A549 (cell line): ENCODE measurements at regions not wholly inside any gene's neighbourhood (a gene's known extent, or its start where the extent isn't known, plus 50 kb on each side); places are given as distances from the start of the nearest gene placed in this dataset.

Experiments
- ATAC-seq, 2 experiments: fragments of 200-7000 bp in 1 of 2; fragments of >200 bp in 1 of 2; cut with Nextera tagmentation in 1 of 2; cut with Tn5 transposase in 1 of 2; 3 replicates each; pipeline versions ENCODE4 v1.8.0 to v1.9.1; 2018 to 2020; ENCODE audit warnings: mild to moderate bottlenecking in 1 of 2, moderate library complexity in 1 of 2
- CTCF ChIA-PET: fragments of 300-600 bp; sonication (Branson Sonifier 250); formaldehyde crosslinking; extraction: SDS; loops from one replicate; lab custom pipeline; 2021; ENCODE audit warnings: antibody characterized with exemption, inconsistent platforms; lab: Yijun Ruan, JAX
- POLR2A ChIA-PET: fragments of 350-600 bp; formaldehyde crosslinking; extraction: SDS; loops from one replicate; lab custom pipeline; 2021; ENCODE audit warnings: antibody characterized with exemption, inconsistent platforms; lab: Yijun Ruan, JAX
- DNase-seq, 2 experiments: peaks; one replicate each; pipeline versions ENCODE4 v3.0.0 to v3.0.0-alpha.2; 2011 to 2016; ENCODE audit warnings: low read depth in 1 of 2, low spot score in 1 of 2
- FAIRE-seq: peaks from 2 replicates; lab custom pipeline; 2011; peaks lifted over from hg19 to GRCh38; lab: Jason Lieb, UNC
- H3K27ac ChIP-seq, 2 experiments: fragments of >200 bp; sonication (Bioruptor Twin); formaldehyde crosslinking; 3 replicates each; pipeline ENCODE4 v1.5.1; 2016 to 2017
- H3K4me1 ChIP-seq: fragments of >200 bp; sonication (Bioruptor Twin); formaldehyde crosslinking; 3 replicates; pipeline ENCODE4 v1.6.1; 2016
- H3K4me2 ChIP-seq: fragments of >200 bp; sonication (Bioruptor Twin); formaldehyde crosslinking; 3 replicates; pipeline ENCODE4 v1.6.1; 2016
- H3K4me3 ChIP-seq: fragments of >200 bp; sonication (Bioruptor Twin); formaldehyde crosslinking; 3 replicates; pipeline ENCODE4 v1.5.1; 2016
- H3K9me3 ChIP-seq: fragments of >200 bp; sonication (Bioruptor Twin); formaldehyde crosslinking; 3 replicates; pipeline ENCODE4 v1.6.1; 2016
- BHLHE40 ChIP-seq: IDR thresholded peaks from 2 replicates; pipeline ENCODE4 v1.6.1; 2012; ENCODE audit warnings: low read depth, low read length, inconsistent platforms
- CEBPB ChIP-seq, 2 experiments: fragments of >200 bp in 1 of 2; sonication (Bioruptor Twin) in 1 of 2; formaldehyde crosslinking in 1 of 2; IDR thresholded peaks; 2 replicates each; pipeline ENCODE4 v1.6.1; 2012 to 2016
- CHD2 ChIP-seq: fragments of 150-350 bp; IDR thresholded peaks from 2 replicates; pipeline ENCODE4 v1.6.1; 2014; ENCODE audit warnings: low read length; ENCODE audit not compliant: partially characterized antibody
- EHF ChIP-seq: fragments of 250-450 bp; sonication (Bioruptor Pico); IDR thresholded peaks from 2 replicates; pipeline ENCODE4 v1.5.0; 2020; ENCODE audit warnings: mild to moderate bottlenecking
- EHMT2 ChIP-seq: fragments of 200-600 bp; sonication (generic); IDR thresholded peaks from 2 replicates; pipeline ENCODE4 v1.6.1; 2016; ENCODE audit warnings: antibody characterized with exemption, low read depth, mild to moderate bottlenecking, moderate library complexity
- EP300 ChIP-seq, 2 experiments: fragments of >200 bp; sonication (Bioruptor Twin); formaldehyde crosslinking; IDR thresholded peaks; 2 replicates in 1 of 2; 3 replicates in 1 of 2; pipeline ENCODE4 v1.6.1; 2016 to 2017
- ESRRA ChIP-seq: fragments of 150-350 bp; IDR thresholded peaks from 2 replicates; pipeline ENCODE4 v1.6.1; 2014; ENCODE audit warnings: mild to moderate bottlenecking, low read length, borderline replicate concordance
- FOSB ChIP-seq: fragments of 250-450 bp; sonication (Bioruptor Pico); IDR thresholded peaks from 2 replicates; pipeline ENCODE4 v1.5.0; 2020; ENCODE audit warnings: mild to moderate bottlenecking, moderate library complexity
- FOSL2 ChIP-seq, 2 experiments: fragments of 450-650 bp in 1 of 2; fragments of >200 bp in 1 of 2; sonication (Bioruptor Twin) in 1 of 2; formaldehyde crosslinking; IDR thresholded peaks; 2 replicates each; pipeline versions ENCODE4 v1.5.0 to v1.6.1; 2016 to 2020; ENCODE audit warnings: mild to moderate bottlenecking in 1 of 2, moderate library complexity in 1 of 2
- HOXA7 ChIP-seq: fragments of 250-450 bp; sonication (Bioruptor Pico); IDR thresholded peaks from 2 replicates; pipeline ENCODE4 v1.5.0; 2020; ENCODE audit warnings: mild to moderate bottlenecking, moderate library complexity
- HOXB13 ChIP-seq: fragments of 250-450 bp; sonication (Bioruptor Pico); IDR thresholded peaks from 2 replicates; pipeline ENCODE4 v1.5.0; 2020; ENCODE audit warnings: low read depth, mild to moderate bottlenecking, moderate library complexity
- HOXB5 ChIP-seq: fragments of 250-450 bp; sonication (Bioruptor Pico); IDR thresholded peaks from 2 replicates; pipeline ENCODE4 v1.5.0; 2020; ENCODE audit warnings: mild to moderate bottlenecking, moderate library complexity
- JUNB ChIP-seq: fragments of >200 bp; sonication (Bioruptor Twin); formaldehyde crosslinking; IDR thresholded peaks from 2 replicates; pipeline ENCODE4 v1.6.1; 2016
- MAX ChIP-seq: IDR thresholded peaks from 2 replicates; pipeline ENCODE4 v1.6.1; 2012
- MAZ ChIP-seq: fragments of 150-350 bp; IDR thresholded peaks from 2 replicates; pipeline ENCODE4 v1.6.1; 2014; ENCODE audit warnings: antibody characterized with exemption, low read depth, low read length, borderline replicate concordance
- NFE2L2 ChIP-seq: fragments of 150-350 bp; conservative IDR thresholded peaks from 2 replicates; pipeline ENCODE4 v1.6.1; 2014; ENCODE audit warnings: low read length
- NR3C1 ChIP-seq: fragments of >200 bp; sonication (Bioruptor Twin); formaldehyde crosslinking; IDR thresholded peaks from 3 replicates; pipeline ENCODE4 v1.6.1; 2017
- PHF8 ChIP-seq: fragments of 200-600 bp; sonication (generic); IDR thresholded peaks from 2 replicates; pipeline ENCODE4 v1.6.1; 2016; ENCODE audit warnings: low read depth, mild to moderate bottlenecking, antibody characterized with exemption, moderate library complexity, borderline replicate concordance
- POLR2A ChIP-seq: IDR thresholded peaks from 2 replicates; pipeline ENCODE4 v1.6.1; 2012; ENCODE audit warnings: mild to moderate bottlenecking, low read length
- POLR2AphosphoS2 ChIP-seq: conservative IDR thresholded peaks from 2 replicates; pipeline ENCODE4 v1.6.1; 2012; ENCODE audit warnings: low read length, improper control_type of control experiment, inconsistent platforms
- RARB ChIP-seq: fragments of 250-450 bp; sonication (Bioruptor Pico); IDR thresholded peaks from 2 replicates; pipeline ENCODE4 v1.8.0; 2021; ENCODE audit warnings: mild to moderate bottlenecking, moderate library complexity
- RCOR1 ChIP-seq: fragments of 150-350 bp; IDR thresholded peaks from 2 replicates; pipeline ENCODE4 v1.6.1; 2014; ENCODE audit warnings: antibody characterized with exemption, low read length, low read depth
- SREBF2 ChIP-seq: fragments of 450-650 bp; IDR thresholded peaks from 2 replicates; pipeline ENCODE4 v1.6.1; 2014; ENCODE audit warnings: mild to moderate bottlenecking, moderate library complexity
- TFCP2L1 ChIP-seq: fragments of 250-450 bp; sonication (Bioruptor Pico); IDR thresholded peaks from 2 replicates; pipeline ENCODE4 v1.5.0; 2021; ENCODE audit warnings: mild to moderate bottlenecking
- ZC3H11A ChIP-seq: fragments of 450-650 bp; IDR thresholded peaks from 2 replicates; pipeline ENCODE4 v1.6.1; 2014; ENCODE audit warnings: antibody characterized with exemption, mild to moderate bottlenecking
- ZNF302 ChIP-seq: fragments of 250-450 bp; sonication (Bioruptor Pico); IDR thresholded peaks from 2 replicates; pipeline ENCODE4 v1.9.0; 2021; ENCODE audit warnings: inconsistent platforms, mild to moderate bottlenecking, moderate library complexity
- WGBS: methylation state at CpG from one replicate; pipeline ENCODE4 v1.1.6; 2017; ENCODE audit errors: missing lambda C conversion rate; 5-methylcytosine and 5-hydroxymethylcytosine counted together
- TF ChIP-seq, protein P1 (sequence below): fragments of >200 bp; sonication (Bioruptor Twin); formaldehyde crosslinking; IDR thresholded peaks from 3 replicates; pipeline ENCODE4 v1.5.1; 2016
- TF ChIP-seq, protein P2 (sequence below): fragments of 450-650 bp; IDR thresholded peaks from 2 replicates; pipeline ENCODE4 v1.6.1; 2014; ENCODE audit warnings: antibody characterized with exemption
- TF ChIP-seq, protein P3 (sequence below): fragments of 200-600 bp; sonication (generic); IDR thresholded peaks from 2 replicates; pipeline ENCODE4 v1.6.1; 2016; ENCODE audit warnings: antibody characterized with exemption, mild to moderate bottlenecking, moderate library complexity

- TF ChIP-seq POLR2A (no peak), CEBPB (IDR thresholded peaks at IDR 0.05) (no peak), FOSL2 (IDR thresholded peaks at IDR 0.05) (no peak), FOSL2 (CRISPR knock-in tag; IDR thresholded peaks at IDR 0.05) (no peak), TFCP2L1 (CRISPR knock-in tag) (no peak), MAZ (no peak), JUNB (no peak), EHF (CRISPR knock-in tag) (no peak), FOSB (CRISPR knock-in tag) (no peak)
- TF ChIP-seq, protein P1, sequence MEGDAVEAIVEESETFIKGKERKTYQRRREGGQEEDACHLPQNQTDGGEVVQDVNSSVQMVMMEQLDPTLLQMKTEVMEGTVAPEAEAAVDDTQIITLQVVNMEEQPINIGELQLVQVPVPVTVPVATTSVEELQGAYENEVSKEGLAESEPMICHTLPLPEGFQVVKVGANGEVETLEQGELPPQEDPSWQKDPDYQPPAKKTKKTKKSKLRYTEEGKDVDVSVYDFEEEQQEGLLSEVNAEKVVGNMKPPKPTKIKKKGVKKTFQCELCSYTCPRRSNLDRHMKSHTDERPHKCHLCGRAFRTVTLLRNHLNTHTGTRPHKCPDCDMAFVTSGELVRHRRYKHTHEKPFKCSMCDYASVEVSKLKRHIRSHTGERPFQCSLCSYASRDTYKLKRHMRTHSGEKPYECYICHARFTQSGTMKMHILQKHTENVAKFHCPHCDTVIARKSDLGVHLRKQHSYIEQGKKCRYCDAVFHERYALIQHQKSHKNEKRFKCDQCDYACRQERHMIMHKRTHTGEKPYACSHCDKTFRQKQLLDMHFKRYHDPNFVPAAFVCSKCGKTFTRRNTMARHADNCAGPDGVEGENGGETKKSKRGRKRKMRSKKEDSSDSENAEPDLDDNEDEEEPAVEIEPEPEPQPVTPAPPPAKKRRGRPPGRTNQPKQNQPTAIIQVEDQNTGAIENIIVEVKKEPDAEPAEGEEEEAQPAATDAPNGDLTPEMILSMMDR = no peak
- Histone ChIP-seq H3K27ac (no peak overlapping the region), H3K4me2 (no peak overlapping the region), H3K4me3 (no peak overlapping the region), H3K4me1 (no peaks in the 10 kb centered on the region), H3K9me3 (no peaks in the 10 kb centered on the region)
- DNase-seq (no peak), ATAC-seq (no peak), FAIRE-seq (no peak)
- POLR2A ChIA-PET = no interaction called here
- CTCF ChIA-PET = interaction anchor here (1.4 kb wide), 1 partner anchor 706 kb away, joined by 3 read pairs; no protein-coding TSS in a partner anchor
- 34% methylated on average over 6 of the region's 6 CpGs for WGBS
These were observed 193.4 kb upstream of the GAS1 start for GRCh38 chr9:87140605-87141109.

DNA sequence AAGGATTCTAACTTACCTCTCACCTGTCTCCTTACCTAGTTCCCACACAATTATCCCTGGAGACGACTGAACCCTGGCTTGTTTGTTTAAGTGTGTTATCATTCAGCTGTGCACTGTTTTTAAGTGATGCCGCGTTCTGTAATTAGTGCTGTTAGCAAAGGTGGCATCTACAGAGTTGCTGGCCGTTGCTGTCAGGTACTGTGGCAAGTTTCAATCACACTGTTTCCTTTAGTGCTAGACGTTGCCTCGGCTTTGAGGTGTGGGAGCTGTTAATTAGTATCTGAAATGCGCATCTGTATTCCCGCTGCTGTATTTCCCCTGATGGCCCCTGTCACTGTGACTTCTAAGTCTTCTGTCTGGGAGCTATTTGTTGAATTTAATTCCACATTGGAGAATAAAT is 193.8 kb upstream of the GAS1 start:
- CTCF ChIA-PET = interaction anchor here (1.4 kb wide), 1 partner anchor 707 kb away, joined by 3 read pairs; no protein-coding TSS in a partner anchor
- no peak for TF ChIP-seq HOXB13 (CRISPR knock-in tag)
- TF ChIP-seq HOXB5 = no peak
- no peak for TF ChIP-seq NFE2L2
- TF ChIP-seq BHLHE40 = no peak
- no peak for TF ChIP-seq RARB
- TF ChIP-seq POLR2AphosphoS2 = no peak
- no peak for TF ChIP-seq RCOR1
- TF ChIP-seq MAX = no peak
- TF ChIP-seq PHF8 = no peak
- TF ChIP-seq EP300 (IDR thresholded peaks at IDR 0.05) = no peak
- TF ChIP-seq, protein P2, sequence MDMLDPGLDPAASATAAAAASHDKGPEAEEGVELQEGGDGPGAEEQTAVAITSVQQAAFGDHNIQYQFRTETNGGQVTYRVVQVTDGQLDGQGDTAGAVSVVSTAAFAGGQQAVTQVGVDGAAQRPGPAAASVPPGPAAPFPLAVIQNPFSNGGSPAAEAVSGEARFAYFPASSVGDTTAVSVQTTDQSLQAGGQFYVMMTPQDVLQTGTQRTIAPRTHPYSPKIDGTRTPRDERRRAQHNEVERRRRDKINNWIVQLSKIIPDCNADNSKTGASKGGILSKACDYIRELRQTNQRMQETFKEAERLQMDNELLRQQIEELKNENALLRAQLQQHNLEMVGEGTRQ = no peak
- H3K4me3 ChIP-seq = no peak overlapping the region
- POLR2A ChIA-PET = no interaction called here
- FAIRE-seq (no peak), ATAC-seq (no peak), DNase-seq (no peak)
- WGBS = 24% methylated on average over 8 of the region's 8 CpGs
- H3K27ac ChIP-seq = no peak overlapping the region
- H3K9me3 ChIP-seq = no peaks in the 10 kb centered on the region
- no peak overlapping the region for H3K4me2 ChIP-seq
- H3K4me1 ChIP-seq = no peaks in the 10 kb centered on the region

- Histone ChIP-seq H3K4me1 (no peaks in the 10 kb centered on the region), H3K9me3 (no peaks in the 10 kb centered on the region), H3K27ac (no peak overlapping the region), H3K4me2 (no peak overlapping the region), H3K4me3 (no peak overlapping the region)
- ChIA-PET CTCF (no interaction called here), POLR2A (no interaction called here)
- TF ChIP-seq, protein P3, sequence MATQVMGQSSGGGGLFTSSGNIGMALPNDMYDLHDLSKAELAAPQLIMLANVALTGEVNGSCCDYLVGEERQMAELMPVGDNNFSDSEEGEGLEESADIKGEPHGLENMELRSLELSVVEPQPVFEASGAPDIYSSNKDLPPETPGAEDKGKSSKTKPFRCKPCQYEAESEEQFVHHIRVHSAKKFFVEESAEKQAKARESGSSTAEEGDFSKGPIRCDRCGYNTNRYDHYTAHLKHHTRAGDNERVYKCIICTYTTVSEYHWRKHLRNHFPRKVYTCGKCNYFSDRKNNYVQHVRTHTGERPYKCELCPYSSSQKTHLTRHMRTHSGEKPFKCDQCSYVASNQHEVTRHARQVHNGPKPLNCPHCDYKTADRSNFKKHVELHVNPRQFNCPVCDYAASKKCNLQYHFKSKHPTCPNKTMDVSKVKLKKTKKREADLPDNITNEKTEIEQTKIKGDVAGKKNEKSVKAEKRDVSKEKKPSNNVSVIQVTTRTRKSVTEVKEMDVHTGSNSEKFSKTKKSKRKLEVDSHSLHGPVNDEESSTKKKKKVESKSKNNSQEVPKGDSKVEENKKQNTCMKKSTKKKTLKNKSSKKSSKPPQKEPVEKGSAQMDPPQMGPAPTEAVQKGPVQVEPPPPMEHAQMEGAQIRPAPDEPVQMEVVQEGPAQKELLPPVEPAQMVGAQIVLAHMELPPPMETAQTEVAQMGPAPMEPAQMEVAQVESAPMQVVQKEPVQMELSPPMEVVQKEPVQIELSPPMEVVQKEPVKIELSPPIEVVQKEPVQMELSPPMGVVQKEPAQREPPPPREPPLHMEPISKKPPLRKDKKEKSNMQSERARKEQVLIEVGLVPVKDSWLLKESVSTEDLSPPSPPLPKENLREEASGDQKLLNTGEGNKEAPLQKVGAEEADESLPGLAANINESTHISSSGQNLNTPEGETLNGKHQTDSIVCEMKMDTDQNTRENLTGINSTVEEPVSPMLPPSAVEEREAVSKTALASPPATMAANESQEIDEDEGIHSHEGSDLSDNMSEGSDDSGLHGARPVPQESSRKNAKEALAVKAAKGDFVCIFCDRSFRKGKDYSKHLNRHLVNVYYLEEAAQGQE = no peak
- TF ChIP-seq ESRRA = no peak
- no peak for TF ChIP-seq EHMT2
- TF ChIP-seq HOXA7 (CRISPR knock-in tag) = no peak
- no peak for TF ChIP-seq NR3C1
- TF ChIP-seq PHF8 = no peak
- TF ChIP-seq ZC3H11A = no peak
- no peak for TF ChIP-seq ZNF302 (CRISPR knock-in tag)
- TF ChIP-seq POLR2AphosphoS2 = no peak
- TF ChIP-seq SREBF2 = no peak
- TF ChIP-seq EP300 (IDR thresholded peaks at IDR 0.05) = no peak
- TF ChIP-seq EHF (CRISPR knock-in tag) = no peak
- TF ChIP-seq CHD2 = no peak
- no peak for FAIRE-seq
- no peak for ATAC-seq
- 40% methylated on average over 7 of the region's 7 CpGs for WGBS
- DNase-seq = no peak
These were observed 199.6 kb upstream of the GAS1 start for GRCh38 chr9:87146933-87147332.
